PC-9 (cell line): ENCODE measurements at regions not wholly inside any gene's neighbourhood (a gene's known extent, or its start where the extent isn't known, plus 50 kb on each side); places are given as distances from the start of the nearest gene placed in this dataset.

Experiments used
- EZH2 ChIP-seq: fragments of 200-600 bp; sonication (generic); IDR thresholded peaks from 2 replicates; pipeline ENCODE4 v1.8.0; 2017; ENCODE audit warnings: antibody characterized with exemption, low read depth
- TF ChIP-seq, protein P1 (sequence below): fragments of 200-600 bp; sonication (generic); conservative IDR thresholded peaks from 2 replicates; pipeline ENCODE4 v1.6.1; 2017; ENCODE audit warnings: mixed run types, antibody characterized with exemption, mild to moderate bottlenecking, moderate library complexity

DNA sequence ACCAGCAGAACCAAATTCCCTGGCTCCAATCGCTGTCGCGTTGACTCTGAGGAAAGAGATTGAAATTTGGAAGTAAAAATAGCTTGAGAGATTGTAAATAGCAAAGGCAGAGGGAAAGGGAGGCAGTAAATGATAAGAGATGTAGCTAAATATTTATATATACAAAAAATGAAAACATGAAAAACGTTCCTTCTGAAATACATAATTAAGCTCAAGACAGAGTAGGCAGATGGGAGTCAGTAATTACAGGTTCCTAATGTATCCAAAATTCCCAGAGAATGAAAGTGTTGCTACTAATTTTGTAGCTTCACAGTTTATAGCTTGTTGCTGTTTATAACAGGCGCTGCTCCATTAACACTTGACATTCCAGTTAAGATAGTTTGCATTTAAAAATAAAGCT lies 648.7 kb downstream of the KCNA4 start:
- TF ChIP-seq, protein P1, sequence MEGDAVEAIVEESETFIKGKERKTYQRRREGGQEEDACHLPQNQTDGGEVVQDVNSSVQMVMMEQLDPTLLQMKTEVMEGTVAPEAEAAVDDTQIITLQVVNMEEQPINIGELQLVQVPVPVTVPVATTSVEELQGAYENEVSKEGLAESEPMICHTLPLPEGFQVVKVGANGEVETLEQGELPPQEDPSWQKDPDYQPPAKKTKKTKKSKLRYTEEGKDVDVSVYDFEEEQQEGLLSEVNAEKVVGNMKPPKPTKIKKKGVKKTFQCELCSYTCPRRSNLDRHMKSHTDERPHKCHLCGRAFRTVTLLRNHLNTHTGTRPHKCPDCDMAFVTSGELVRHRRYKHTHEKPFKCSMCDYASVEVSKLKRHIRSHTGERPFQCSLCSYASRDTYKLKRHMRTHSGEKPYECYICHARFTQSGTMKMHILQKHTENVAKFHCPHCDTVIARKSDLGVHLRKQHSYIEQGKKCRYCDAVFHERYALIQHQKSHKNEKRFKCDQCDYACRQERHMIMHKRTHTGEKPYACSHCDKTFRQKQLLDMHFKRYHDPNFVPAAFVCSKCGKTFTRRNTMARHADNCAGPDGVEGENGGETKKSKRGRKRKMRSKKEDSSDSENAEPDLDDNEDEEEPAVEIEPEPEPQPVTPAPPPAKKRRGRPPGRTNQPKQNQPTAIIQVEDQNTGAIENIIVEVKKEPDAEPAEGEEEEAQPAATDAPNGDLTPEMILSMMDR: no peak
- no peak for TF ChIP-seq EZH2
